Coronary artery (tissue), 2 donors: ENCODE measurements at regions not wholly inside any gene's neighbourhood (a gene's known extent, or its start where the extent isn't known, plus 50 kb on each side); places are given as distances from the start of the nearest gene placed in this dataset.

ENCODE experiments used
- DNase-seq: peaks from one replicate; pipeline ENCODE4 v3.0.0-alpha.2; 2017; ENCODE audit warnings: low spot score
- H3K27ac ChIP-seq, 2 donors: fragments of 200-600 bp; sonication (generic); one replicate each; pipeline ENCODE4 v1.5.1; 2016 to 2019
- H3K4me3 ChIP-seq: fragments of 200-600 bp; sonication (generic); 2 replicates; pipeline ENCODE4 v1.5.1; 2016; ENCODE audit warnings: mild to moderate bottlenecking, moderate library complexity
- CTCF ChIP-seq: fragments of 200-600 bp; sonication (generic); IDR thresholded peaks from one replicate; pipeline ENCODE4 v1.5.1; 2019; ENCODE audit warnings: antibody characterized with exemption

- no peak for TF ChIP-seq CTCF
- Histone ChIP-seq H3K27ac (no peak overlapping the region), H3K4me3 (no peak overlapping the region)
- peak; percentile 49 for DNase-seq
These were observed 600.6 kb downstream of the BUD13 start for GRCh38 chr11:116172156-116172555.

- Histone ChIP-seq H3K27ac (no peak overlapping the region), H3K4me3 (no peak overlapping the region)
- DNase-seq: peak; percentile 62
- no peak for TF ChIP-seq CTCF
These were observed 601.3 kb downstream of the BUD13 start for GRCh38 chr11:116171271-116172140.

- DNase-seq: peak; percentile 46
These were observed 602.2 kb downstream of the BUD13 start for GRCh38 chr11:116170526-116171120.

GRCh38 chr11:116169776-116170175, 603.0 kb downstream of the BUD13 start:
- TF ChIP-seq CTCF: no peak
- H3K4me3 ChIP-seq: no peak overlapping the region
- H3K27ac ChIP-seq: no peak overlapping the region
- no peak for DNase-seq

More at GRCh38 chr11:116170526-116171120, 602.2 kb downstream of the BUD13 start:
- TF ChIP-seq CTCF: no peak
- Histone ChIP-seq H3K27ac (no peak overlapping the region), H3K4me3 (no peak overlapping the region)

GRCh38 chr11:116168459-116168787, 604.4 kb downstream of the BUD13 start:
- Histone ChIP-seq H3K4me3 (no peak overlapping the region), H3K27ac (no peak overlapping the region)
- DNase-seq: no peak
- no peak for TF ChIP-seq CTCF

GRCh38 chr11:116167706-116168458, 604.9 kb downstream of the BUD13 start:
- no peak for TF ChIP-seq CTCF
- no peak overlapping the region for H3K4me3 ChIP-seq
- H3K27ac ChIP-seq: no peak overlapping the region
- peak; percentile 43 for DNase-seq
